Fibroblast of mammary gland (primary cell): ENCODE measurements at regions not wholly inside any gene's neighbourhood (a gene's known extent, or its start where the extent isn't known, plus 50 kb on each side); places are given as distances from the start of the nearest gene placed in this dataset.

Experiments used
- DNase-seq: peaks from one replicate; pipeline ENCODE4 v3.0.0-alpha.2; 2010; ENCODE audit warnings: low read depth
- H3K4me3 ChIP-seq: 2 replicates; pipeline ENCODE4 v1.5.1; 2011; ENCODE audit warnings: low read depth, mild to moderate bottlenecking, low read length, moderate library complexity; ENCODE audit not compliant: control insufficient read depth
- CTCF ChIP-seq: conservative IDR thresholded peaks from 2 replicates; pipeline ENCODE4 v1.5.1; 2011; ENCODE audit warnings: low read depth, low read length, inconsistent platforms; ENCODE audit not compliant: control insufficient read depth, insufficient read depth

GRCh38 chr13:84487752-84488151, 605.5 kb upstream of the SLITRK1 start:
- H3K4me3 ChIP-seq, result no peak overlapping the region
- DNase-seq, result no peak
- TF ChIP-seq CTCF, result no peak

GRCh38 chr13:84481958-84482357, 599.7 kb upstream of the SLITRK1 start:
- peak; percentile 84 for DNase-seq
- no peak for TF ChIP-seq CTCF
- H3K4me3 ChIP-seq, result no peak overlapping the region

- peak; percentile 18 for DNase-seq
- TF ChIP-seq CTCF, result no peak
- no peak overlapping the region for H3K4me3 ChIP-seq
These were observed 597.4 kb upstream of the SLITRK1 start for GRCh38 chr13:84479656-84480055.

GRCh38 chr13:84470528-84470927, 588.3 kb upstream of the SLITRK1 start:
- DNase-seq, result no peak
- H3K4me3 ChIP-seq, result no peak overlapping the region
- no peak for TF ChIP-seq CTCF

- DNase-seq, result no peak
These were observed 584.2 kb upstream of the SLITRK1 start for GRCh38 chr13:84466461-84466860.

GRCh38 chr13:84460989-84461388, 578.7 kb upstream of the SLITRK1 start:
- no peak for TF ChIP-seq CTCF
- DNase-seq, result no peak
- H3K4me3 ChIP-seq, result no peak overlapping the region

More at GRCh38 chr13:84466461-84466860, 584.2 kb upstream of the SLITRK1 start:
- no peak overlapping the region for H3K4me3 ChIP-seq
- TF ChIP-seq CTCF, result no peak
